PC-9 (cell line): ENCODE measurements at regions not wholly inside any gene's neighbourhood (a gene's known extent, or its start where the extent isn't known, plus 50 kb on each side); places are given as distances from the start of the nearest gene placed in this dataset.

Experiments used
- BruUV-seq: library from RNA; stranded (reverse); fragments of 400-500 nt; replicated peaks from 2 replicates; lab custom pipeline; 2021; lab: Mats Ljungman, UMichigan
- CTCF ChIA-PET: fragments of 300-600 bp; sonication (Branson Sonifier 250); formaldehyde crosslinking; loops from one replicate; lab custom pipeline; 2022; ENCODE audit warnings: antibody characterized with exemption; lab: Charles Lee
- POLR2A ChIA-PET: fragments of 300-600 bp; sonication (Branson Sonifier 250); formaldehyde crosslinking; loops from one replicate; lab custom pipeline; 2022; ENCODE audit warnings: antibody characterized with exemption; ENCODE audit not compliant: unreplicated experiment; lab: Charles Lee
- DNase-seq, 2 experiments: peaks; one replicate each; pipeline versions ENCODE4 v3.0.0 to v3.0.0-alpha.2; 2015 to 2022; ENCODE audit warnings: mixed read lengths in 1 of 2
- H2AFZ ChIP-seq: fragments of 200-600 bp; sonication (generic); 2 replicates; pipeline ENCODE4 v1.8.1; 2017; ENCODE audit warnings: antibody characterized with exemption
- H3F3A ChIP-seq: fragments of 200-600 bp; sonication (generic); 2 replicates; pipeline ENCODE4 v1.8.1; 2017; ENCODE audit warnings: antibody characterized with exemption, mild to moderate bottlenecking, low read depth; ENCODE audit not compliant: insufficient read depth
- H3K27ac ChIP-seq: fragments of 200-600 bp; sonication (generic); 2 replicates; pipeline ENCODE4 v1.6.1; 2016; ENCODE audit warnings: mixed run types
- H3K27me3 ChIP-seq: fragments of 200-600 bp; sonication (generic); 2 replicates; pipeline ENCODE4 v1.6.1; 2016; ENCODE audit warnings: low read depth, mixed run types; ENCODE audit not compliant: insufficient read depth
- H3K36me3 ChIP-seq: fragments of 200-600 bp; sonication (generic); 2 replicates; pipeline ENCODE4 v1.6.1; 2016; ENCODE audit warnings: low read depth, mixed run types
- H3K4me1 ChIP-seq: fragments of 200-600 bp; sonication (generic); replicated peaks from 2 replicates; pipeline ENCODE4 v1.6.1; 2016; ENCODE audit warnings: mixed run types; ENCODE audit not compliant: insufficient read depth
- H3K4me2 ChIP-seq: fragments of 200-600 bp; sonication (generic); 2 replicates; pipeline ENCODE4 v1.6.1; 2017; ENCODE audit warnings: mixed run types
- H3K4me3 ChIP-seq: fragments of 200-600 bp; sonication (generic); 2 replicates; pipeline ENCODE4 v1.6.1; 2016; ENCODE audit warnings: mixed run types
- H3K79me2 ChIP-seq: fragments of 200-600 bp; sonication (generic); 2 replicates; pipeline ENCODE4 v1.6.1; 2017; ENCODE audit warnings: low read depth, mixed run types
- H3K9me2 ChIP-seq: fragments of 200-600 bp; sonication (generic); 2 replicates; pipeline ENCODE4 v1.8.1; 2017; ENCODE audit warnings: mild to moderate bottlenecking; ENCODE audit not compliant: insufficient read depth
- H3K9me3 ChIP-seq: fragments of 200-600 bp; sonication (generic); 2 replicates; pipeline ENCODE4 v1.8.1; 2016; ENCODE audit warnings: low read depth; ENCODE audit not compliant: insufficient read depth
- H4K20me1 ChIP-seq: fragments of 200-600 bp; sonication (generic); 2 replicates; pipeline ENCODE4 v1.8.1; 2017; ENCODE audit not compliant: insufficient read depth
- CTCF ChIP-seq: fragments of 200-600 bp; sonication (generic); conservative IDR thresholded peaks from 2 replicates; pipeline ENCODE4 v1.6.1; 2017; ENCODE audit warnings: mixed run types, antibody characterized with exemption, mild to moderate bottlenecking, moderate library complexity
- EZH2 ChIP-seq: fragments of 200-600 bp; sonication (generic); IDR thresholded peaks from 2 replicates; pipeline ENCODE4 v1.8.0; 2017; ENCODE audit warnings: antibody characterized with exemption, low read depth
- intact Hi-C: fragments of 100-400 bp; cut with micrococcal nuclease; formaldehyde crosslinking; loops from one replicate; pipeline ENCODE4 v1.10.0; 2022; ENCODE audit not compliant: unreplicated experiment

DNA sequence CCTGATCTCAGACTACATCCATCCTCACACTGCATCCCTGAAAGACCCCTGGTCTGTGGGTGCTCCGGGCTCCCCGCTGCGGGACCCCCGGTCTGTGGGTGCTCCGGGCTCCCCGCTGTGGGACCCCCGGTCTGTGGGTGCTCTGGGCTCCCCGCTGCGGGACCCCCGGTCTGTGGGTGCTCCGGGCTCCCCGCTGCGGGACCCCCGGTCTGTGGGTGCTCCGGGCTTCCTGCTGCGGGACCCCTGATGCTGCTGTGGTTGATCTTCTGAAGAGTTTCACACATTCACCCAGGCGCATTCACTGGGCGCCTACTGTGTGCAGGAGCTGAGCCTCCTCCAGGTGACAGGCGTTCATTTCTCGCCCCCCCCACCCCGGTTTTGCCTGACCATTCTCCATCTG is 162.7 kb upstream of the SALL3 start:
- H3K4me3 ChIP-seq, result no peak overlapping the region
- no peaks in the 10 kb centered on the region for H3K9me2 ChIP-seq
- no peak for DNase-seq
- H3K27me3 ChIP-seq, result peaks cover 85% of the 10 kb centered on the region
- BruUV-seq, result no TSS peak
- no peaks in the 10 kb centered on the region for H3K79me2 ChIP-seq
- no peaks in the 10 kb centered on the region for H3F3A ChIP-seq
- no peak overlapping the region for H3K27ac ChIP-seq
- no peaks in the 10 kb centered on the region for H3K36me3 ChIP-seq
- POLR2A ChIA-PET, result no interaction called here
- intact Hi-C loops, result no loop called here
- CTCF ChIA-PET, result no interaction called here
- no peak overlapping the region for H3K4me2 ChIP-seq
- no peak overlapping the region for H2AFZ ChIP-seq
- no peaks in the 10 kb centered on the region for H3K4me1 ChIP-seq
- TF ChIP-seq CTCF, result no peak
- TF ChIP-seq EZH2, result no peak
- no peaks in the 10 kb centered on the region for H4K20me1 ChIP-seq
- no peaks in the 10 kb centered on the region for H3K9me3 ChIP-seq

DNA sequence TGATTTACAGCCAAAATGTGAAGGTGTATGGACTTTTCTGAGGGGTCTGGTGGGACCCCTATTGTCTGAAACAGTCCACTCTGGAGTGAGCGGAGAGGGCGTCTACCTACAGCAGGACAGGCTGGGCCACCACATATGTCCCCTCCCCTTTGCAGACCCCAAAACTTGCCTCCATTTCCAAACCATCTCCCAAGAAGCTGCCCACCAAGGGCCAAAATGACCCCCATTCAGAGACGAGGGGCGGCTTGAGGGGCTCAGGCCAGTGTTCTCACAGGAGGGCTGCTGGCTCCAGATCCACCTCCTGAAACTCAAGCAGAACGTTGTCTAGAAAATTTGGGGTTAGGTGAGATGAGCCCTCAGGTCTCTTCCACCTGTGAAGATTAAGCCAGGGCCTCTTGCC is 161.1 kb upstream of the SALL3 start:
- CTCF ChIA-PET, result no interaction called here
- peaks cover 84% of the 10 kb centered on the region for H3K27me3 ChIP-seq
- no TSS peak for BruUV-seq

GRCh38 chr18:78818961-78819360 is 160.7 kb upstream of the SALL3 start:
- H3K27me3 ChIP-seq, result peaks cover 84% of the 10 kb centered on the region
- no peaks in the 10 kb centered on the region for H3K79me2 ChIP-seq
- no peak overlapping the region for H3K27ac ChIP-seq
- no TSS peak for BruUV-seq
- intact Hi-C loops, result no loop called here
- no peaks in the 10 kb centered on the region for H3K36me3 ChIP-seq
- CTCF ChIA-PET, result no interaction called here
- no peak for TF ChIP-seq EZH2
- no peak for TF ChIP-seq CTCF
- H3F3A ChIP-seq, result no peaks in the 10 kb centered on the region
- H3K9me2 ChIP-seq, result no peaks in the 10 kb centered on the region
- POLR2A ChIA-PET, result no interaction called here
- H4K20me1 ChIP-seq, result no peaks in the 10 kb centered on the region
- no peak overlapping the region for H3K4me2 ChIP-seq
- DNase-seq, result no peak
- H3K4me1 ChIP-seq, result no peaks in the 10 kb centered on the region
- no peak overlapping the region for H2AFZ ChIP-seq
- no peak overlapping the region for H3K4me3 ChIP-seq
- H3K9me3 ChIP-seq, result no peaks in the 10 kb centered on the region

More for the DNA sequence above, 161.1 kb upstream of the SALL3 start:
- Histone ChIP-seq H4K20me1 (no peaks in the 10 kb centered on the region), H3K27ac (no peak overlapping the region), H3F3A (no peaks in the 10 kb centered on the region), H3K4me2 (no peak overlapping the region), H2AFZ (no peak overlapping the region), H3K79me2 (no peaks in the 10 kb centered on the region), H3K4me1 (no peaks in the 10 kb centered on the region), H3K4me3 (no peak overlapping the region), H3K36me3 (no peaks in the 10 kb centered on the region), H3K9me3 (no peaks in the 10 kb centered on the region), H3K9me2 (no peaks in the 10 kb centered on the region)
- intact Hi-C loops, result no loop called here
- POLR2A ChIA-PET, result no interaction called here
- TF ChIP-seq CTCF (no peak), EZH2 (no peak)
- no peak for DNase-seq
